Spleen (tissue), 11 donors: ENCODE measurements at regions not wholly inside any gene's neighbourhood (a gene's known extent, or its start where the extent isn't known, plus 50 kb on each side); places are given as distances from the start of the nearest gene placed in this dataset.

Experiments used
- DNase-seq: peaks from one replicate; pipeline ENCODE4 v3.0.0-alpha.2; 2020
- H3K27ac ChIP-seq, 8 donors: fragments of 200-600 bp; sonication (generic) in 7 of 8; 1 replicate in 4 of 8; 2 replicates in 4 of 8; pipeline versions ENCODE4 v1.5.0 to v1.8.0; 2016 to 2021; ENCODE audit warnings: inconsistent platforms in 4 of 8, mild to moderate bottlenecking in 4 of 8, moderate library complexity in 1 of 8
- H3K27me3 ChIP-seq, 7 donors: fragments of 200-600 bp; sonication (generic) in 6 of 7; replicated peaks in 1 of 7; 1 replicate in 4 of 7; 2 replicates in 3 of 7; pipeline versions ENCODE4 v1.5.0 to v1.8.0; 2016 to 2021; ENCODE audit warnings: inconsistent platforms in 3 of 7, mild to moderate bottlenecking in 1 of 7
- H3K36me3 ChIP-seq, 6 donors: fragments of 200-600 bp; sonication (generic) in 5 of 6; 1 replicate in 4 of 6; 2 replicates in 2 of 6; pipeline versions ENCODE4 v1.5.0 to v1.8.0; 2016 to 2021; ENCODE audit warnings: inconsistent platforms in 2 of 6
- H3K4me1 ChIP-seq, 6 donors: fragments of 200-600 bp; sonication (generic) in 5 of 6; 1 replicate in 3 of 6; 2 replicates in 3 of 6; pipeline versions ENCODE4 v1.5.0 to v1.8.0; 2016 to 2021; ENCODE audit warnings: inconsistent platforms in 3 of 6
- H3K4me3 ChIP-seq, 8 donors: fragments of 200-600 bp; sonication (generic) in 7 of 8; 1 replicate in 4 of 8; 2 replicates in 4 of 8; pipeline versions ENCODE4 v1.5.0 to v1.8.0; 2016 to 2021; ENCODE audit warnings: inconsistent platforms in 4 of 8, mild to moderate bottlenecking in 4 of 8, moderate library complexity in 2 of 8
- H3K9me3 ChIP-seq, 8 donors: fragments of 200-600 bp; sonication (generic) in 7 of 8; 1 replicate in 4 of 8; 2 replicates in 4 of 8; pipeline versions ENCODE4 v1.5.0 to v1.8.0; 2016 to 2021; ENCODE audit warnings: inconsistent platforms in 4 of 8
- POLR2A ChIP-seq, 3 donors: fragments of 450-650 bp; IDR thresholded peaks; one replicate each; pipeline ENCODE4 v1.5.1; 2017; ENCODE audit warnings: antibody characterized with exemption in 3 of 3, mild to moderate bottlenecking in 1 of 3
- POLR2AphosphoS5 ChIP-seq, 3 donors: sonication (generic); formaldehyde crosslinking; IDR thresholded peaks; one replicate each; pipeline ENCODE4 v1.5.1; 2017; ENCODE audit warnings: antibody characterized with exemption in 3 of 3
- WGBS, 5 donors: extraction: QIAGEN DNeasy Blood & Tissue Kit in 3 of 5; methylation state at CpG; one replicate each; pipeline versions ENCODE4 v1.1.5 to v1.1.7; 2013 to 2018; 5-methylcytosine and 5-hydroxymethylcytosine counted together
- intact Hi-C: fragments of 100-400 bp; cut with DNase I; formaldehyde crosslinking; loops from one replicate; pipeline ENCODE4 v1.15.0; 2023; ENCODE audit warnings: low total_unique reads
- TF ChIP-seq, protein P1 (sequence below), 11 experiments: fragments of 200-600 bp in 7 of 11; fragments of 450-650 bp in 4 of 11; sonication (generic) in 4 of 11; IDR thresholded peaks in 8 of 11; conservative IDR thresholded peaks in 3 of 11; 1 replicate in 7 of 11; 2 replicates in 4 of 11; pipeline versions ENCODE4 v1.4.0 to v1.8.0; 2016 to 2021; ENCODE audit warnings: antibody characterized with exemption in 11 of 11, inconsistent platforms in 4 of 11, mild to moderate bottlenecking in 1 of 11
- donor health status: healthy with polysubstance abuse.
- donor health status: DM: no; HTN: no; CAD: no; lungs with moderate emphysema.
- donor health status: DM: no; HTN: no; CAD: no.
- donor health status: Bipolar disorder and iron deficiency.
- donor health status: healthy.
- donor health status: DM: no; HTN: no; CAD: no.
- donor health status: DM: yes; HTN: yes; CAD: no.

DNA sequence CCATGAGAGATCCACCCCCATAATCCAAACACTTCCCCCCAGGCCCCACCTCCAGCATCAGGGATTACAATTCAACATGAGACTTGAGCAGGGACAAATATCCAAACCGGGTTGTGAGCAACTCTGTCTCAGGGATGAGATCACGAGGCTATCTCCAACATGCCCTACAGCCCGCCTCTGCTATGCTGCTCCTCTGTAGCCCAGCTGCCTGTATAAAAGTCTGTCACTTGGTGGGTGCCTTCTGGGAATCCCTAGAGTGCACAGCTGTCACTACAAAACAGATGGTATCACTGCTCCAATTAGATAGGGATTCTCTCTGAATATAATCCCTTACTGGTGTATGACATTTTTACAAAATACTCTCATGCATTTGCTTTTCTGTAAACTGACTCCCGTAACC, 114.9 kb upstream of the NANOS1 start:
- H3K9me3 ChIP-seq = no peaks in the 10 kb centered on the region
- no peaks in the 10 kb centered on the region for H3K4me1 ChIP-seq
- intact Hi-C loops = no loop called here
- no peak for DNase-seq
- no peak for TF ChIP-seq POLR2A (IDR thresholded peaks at IDR 0.05)
- TF ChIP-seq POLR2AphosphoS5 (IDR thresholded peaks at IDR 0.05) = no peak
- TF ChIP-seq, protein P1, sequence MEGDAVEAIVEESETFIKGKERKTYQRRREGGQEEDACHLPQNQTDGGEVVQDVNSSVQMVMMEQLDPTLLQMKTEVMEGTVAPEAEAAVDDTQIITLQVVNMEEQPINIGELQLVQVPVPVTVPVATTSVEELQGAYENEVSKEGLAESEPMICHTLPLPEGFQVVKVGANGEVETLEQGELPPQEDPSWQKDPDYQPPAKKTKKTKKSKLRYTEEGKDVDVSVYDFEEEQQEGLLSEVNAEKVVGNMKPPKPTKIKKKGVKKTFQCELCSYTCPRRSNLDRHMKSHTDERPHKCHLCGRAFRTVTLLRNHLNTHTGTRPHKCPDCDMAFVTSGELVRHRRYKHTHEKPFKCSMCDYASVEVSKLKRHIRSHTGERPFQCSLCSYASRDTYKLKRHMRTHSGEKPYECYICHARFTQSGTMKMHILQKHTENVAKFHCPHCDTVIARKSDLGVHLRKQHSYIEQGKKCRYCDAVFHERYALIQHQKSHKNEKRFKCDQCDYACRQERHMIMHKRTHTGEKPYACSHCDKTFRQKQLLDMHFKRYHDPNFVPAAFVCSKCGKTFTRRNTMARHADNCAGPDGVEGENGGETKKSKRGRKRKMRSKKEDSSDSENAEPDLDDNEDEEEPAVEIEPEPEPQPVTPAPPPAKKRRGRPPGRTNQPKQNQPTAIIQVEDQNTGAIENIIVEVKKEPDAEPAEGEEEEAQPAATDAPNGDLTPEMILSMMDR (IDR thresholded peaks at IDR 0.05 in 8 of 11, conservative IDR thresholded peaks at IDR 0.05 in 3 of 11) = no peak
- H3K4me3 ChIP-seq = no peak overlapping the region
- H3K36me3 ChIP-seq = no peaks in the 10 kb centered on the region
- no peak overlapping the region for H3K27ac ChIP-seq
- 70 to 77% (median 73%) methylated on average over 4 of the region's 4 CpGs for WGBS, 5 donors
- H3K27me3 ChIP-seq = no peaks in the 10 kb centered on the region

GRCh38 chr10:118915161-118915560, 114.4 kb upstream of the NANOS1 start:
- no peaks in the 10 kb centered on the region for H3K27me3 ChIP-seq
- no peaks in the 10 kb centered on the region for H3K4me1 ChIP-seq
- WGBS, 5 donors = 75 to 94% (median 82%) methylated on average over 8 of the region's 8 CpGs
- no peak for TF ChIP-seq POLR2A (IDR thresholded peaks at IDR 0.05)
- TF ChIP-seq, protein P1 (IDR thresholded peaks at IDR 0.05 in 8 of 11, conservative IDR thresholded peaks at IDR 0.05 in 3 of 11) = no peak
- no peak for TF ChIP-seq POLR2AphosphoS5 (IDR thresholded peaks at IDR 0.05)
- no peak overlapping the region for H3K27ac ChIP-seq
- H3K4me3 ChIP-seq = no peak overlapping the region
- no peaks in the 10 kb centered on the region for H3K9me3 ChIP-seq
- no peak for DNase-seq
- intact Hi-C loops = no loop called here
- no peaks in the 10 kb centered on the region for H3K36me3 ChIP-seq

DNA sequence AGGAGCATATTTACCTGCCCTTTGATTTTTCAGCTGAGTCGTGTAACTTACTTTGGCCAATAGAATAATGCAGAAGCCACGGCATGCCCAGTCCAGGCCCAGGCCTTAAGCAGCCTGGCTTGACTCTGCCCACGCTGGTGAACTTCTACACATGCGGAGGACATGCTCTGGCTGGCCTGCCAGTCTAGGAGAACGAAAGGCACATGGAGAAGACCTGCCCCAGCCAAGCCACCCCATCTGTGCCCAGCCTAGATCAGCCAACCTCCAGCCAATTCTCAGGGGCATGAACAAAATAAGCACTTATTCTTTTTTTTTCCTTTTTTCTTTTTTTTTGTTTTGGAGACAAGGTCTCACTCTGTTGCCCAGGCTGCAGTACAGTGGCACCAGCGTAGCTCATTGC, 112.7 kb upstream of the NANOS1 start:
- Histone ChIP-seq H3K27me3 (no peaks in the 10 kb centered on the region), H3K4me1 (no peaks in the 10 kb centered on the region), H3K36me3 (no peaks in the 10 kb centered on the region), H3K27ac (no peak overlapping the region), H3K9me3 (no peaks in the 10 kb centered on the region), H3K4me3 (no peak overlapping the region)
- TF ChIP-seq, protein P1 (IDR thresholded peaks at IDR 0.05 in 8 of 11, conservative IDR thresholded peaks at IDR 0.05 in 3 of 11) = no peak
- TF ChIP-seq POLR2AphosphoS5 (IDR thresholded peaks at IDR 0.05) (no peak), POLR2A (IDR thresholded peaks at IDR 0.05) (no peak)
- WGBS, 5 donors = 87 to 93% (median 89%) methylated on average over 6 of the region's 6 CpGs
- intact Hi-C loops = no loop called here
- DNase-seq = no peak

DNA sequence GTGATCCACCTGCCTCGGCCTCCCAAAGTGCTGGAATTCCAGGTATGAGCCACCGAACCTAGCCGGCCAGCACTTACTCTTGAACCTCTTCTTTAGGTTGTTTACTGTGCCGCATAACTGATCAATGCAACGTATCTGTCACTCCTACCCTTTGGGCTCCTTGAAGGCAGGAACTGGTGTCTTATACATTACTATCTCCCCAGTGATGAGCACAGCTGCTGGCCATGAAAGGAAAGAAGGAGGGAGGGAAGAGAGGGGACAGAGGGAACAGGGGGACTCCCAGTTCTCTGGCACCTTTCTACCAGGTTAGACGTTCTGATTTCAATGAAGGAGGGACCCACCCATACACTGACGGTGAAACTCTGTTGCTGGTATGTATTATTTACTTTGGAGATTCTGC, 111.8 kb upstream of the NANOS1 start:
- intact Hi-C loops = no loop called here
- no peaks in the 10 kb centered on the region for H3K4me1 ChIP-seq

More for the DNA sequence above, 111.8 kb upstream of the NANOS1 start:
- 82 to 92% (median 85%) methylated on average over 7 of the region's 7 CpGs for WGBS, 5 donors
- TF ChIP-seq POLR2AphosphoS5 (IDR thresholded peaks at IDR 0.05) (no peak), POLR2A (IDR thresholded peaks at IDR 0.05) (no peak)
- TF ChIP-seq, protein P1 (IDR thresholded peaks at IDR 0.05 in 8 of 11, conservative IDR thresholded peaks at IDR 0.05 in 3 of 11) = no peak
- Histone ChIP-seq H3K9me3 (no peaks in the 10 kb centered on the region), H3K36me3 (no peaks in the 10 kb centered on the region), H3K27me3 (no peaks in the 10 kb centered on the region), H3K27ac (no peak overlapping the region), H3K4me3 (no peak overlapping the region)
- DNase-seq = no peak
